SKM-1 (cell line): ENCODE measurements at regions not wholly inside any gene's neighbourhood (a gene's known extent, or its start where the extent isn't known, plus 50 kb on each side); places are given as distances from the start of the nearest gene placed in this dataset.

Source experiments
- DNase-seq: peaks from one replicate; lab custom pipeline; 2025; ENCODE audit not compliant: unreplicated experiment; lab: John Stamatoyannopoulos, UW

DNA sequence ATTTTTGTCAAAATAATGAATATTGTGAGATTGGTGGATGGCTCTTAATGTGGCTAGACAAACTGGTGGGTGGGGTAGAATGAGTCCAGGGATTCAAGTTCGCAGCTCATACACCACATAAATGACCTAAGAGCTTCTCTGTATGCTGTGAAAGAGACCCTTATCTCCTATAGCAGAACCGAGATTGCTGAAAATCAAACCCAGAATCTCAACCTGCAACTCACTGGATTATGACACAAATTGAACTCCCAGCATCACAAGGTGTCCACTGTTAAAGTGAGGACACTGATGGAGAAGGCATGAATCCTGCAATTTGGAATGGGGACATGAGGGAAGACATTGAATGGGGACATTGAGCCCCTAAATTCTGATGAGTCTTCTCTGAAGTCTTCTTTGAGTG lies 51.3 kb upstream of the CNKSR3 start:
- DNase-seq, result no peak

DNA sequence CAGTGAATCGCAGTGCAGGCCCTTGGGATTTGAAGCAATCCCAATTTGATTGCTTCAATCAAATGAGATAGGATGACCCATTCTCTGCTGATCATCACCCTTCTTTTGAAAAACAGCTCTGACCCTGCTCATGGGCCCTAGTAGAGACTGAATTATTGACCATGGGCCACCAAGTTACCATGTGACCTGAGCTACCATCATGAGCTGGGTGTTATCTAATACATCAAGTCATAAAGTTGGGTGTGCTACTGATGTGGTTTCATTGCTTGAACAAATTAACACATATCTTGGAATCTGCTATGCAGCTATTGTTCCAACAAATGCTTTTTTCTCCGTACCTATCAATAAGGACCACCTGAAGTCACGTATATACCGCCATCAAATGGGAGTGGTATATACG lies 54.8 kb upstream of the CNKSR3 start:
- no peak for DNase-seq

DNA sequence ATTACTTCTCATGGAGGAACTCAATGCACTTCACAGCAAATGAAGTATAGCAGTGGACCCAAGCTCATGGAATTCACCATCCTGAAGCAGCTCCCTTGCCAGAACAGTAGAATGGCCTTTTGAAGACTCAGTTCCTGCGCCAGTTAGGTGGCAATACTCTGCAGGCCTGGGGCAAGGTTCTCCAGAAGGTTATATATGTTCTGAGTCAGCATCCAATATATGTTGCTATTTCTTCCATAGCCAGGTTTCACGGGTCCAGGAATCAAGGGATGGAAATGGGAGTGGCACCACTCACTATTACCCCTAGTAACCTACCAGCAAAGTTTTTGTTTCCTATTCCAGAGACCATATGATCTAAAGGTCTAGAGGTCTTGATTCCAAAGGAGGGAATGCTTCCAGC lies 56.4 kb upstream of the CNKSR3 start:
- DNase-seq, result no peak

DNA sequence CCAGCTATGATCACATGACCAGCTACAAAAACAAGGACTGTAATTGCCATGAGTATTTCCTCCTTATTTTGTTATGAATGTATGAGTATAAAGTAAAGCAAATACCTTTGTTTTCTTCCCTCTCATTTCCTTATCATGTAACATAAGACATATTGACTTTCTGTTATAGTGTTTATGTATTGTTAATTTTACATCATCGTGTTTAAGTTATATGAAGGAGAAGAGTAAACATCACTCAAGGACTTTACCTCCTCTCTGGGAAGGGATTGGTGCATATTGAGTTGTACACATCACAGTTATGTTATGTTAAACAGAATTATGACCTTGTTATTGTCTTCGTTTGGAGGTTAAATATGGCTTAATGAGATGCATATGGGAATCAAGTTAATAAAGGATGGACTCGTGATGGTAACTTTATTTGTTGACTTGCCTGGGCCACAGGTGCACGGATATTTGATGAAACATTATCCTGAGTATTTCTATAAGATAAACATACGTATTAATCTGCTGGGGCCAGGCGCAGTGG lies 57.3 kb upstream of the CNKSR3 start:
- no peak for DNase-seq

DNA sequence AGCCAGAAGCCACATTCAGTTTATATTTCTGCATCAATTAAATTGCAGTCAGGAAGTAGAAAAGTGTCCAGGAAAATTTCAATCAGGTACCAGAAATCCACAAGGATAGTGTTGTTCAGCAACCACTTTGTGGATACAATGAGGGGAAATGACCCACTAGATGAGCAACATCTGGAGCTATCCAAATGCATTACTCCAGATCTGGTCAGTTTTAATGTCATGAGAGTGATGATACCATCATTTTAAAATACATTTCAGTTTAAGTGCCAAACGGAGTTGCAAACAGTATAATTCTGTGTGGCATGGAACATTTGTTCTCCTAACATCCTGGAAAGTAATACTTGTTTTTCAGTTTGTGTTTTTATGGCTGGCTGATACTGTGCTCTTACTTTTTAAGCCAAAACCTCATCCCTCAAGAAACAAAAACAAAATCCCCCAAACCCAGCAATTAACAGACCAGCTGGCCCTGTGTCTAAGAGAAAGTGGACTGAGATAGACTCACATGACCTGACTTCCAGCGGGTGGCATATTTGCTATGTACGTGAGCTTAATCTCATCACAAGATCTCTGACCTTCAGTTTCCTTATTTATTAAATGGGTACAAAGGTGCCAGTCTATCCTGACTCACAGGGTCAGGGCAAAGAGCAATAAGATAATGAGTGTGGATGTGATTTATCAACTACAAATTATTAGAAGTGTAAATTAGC lies 58.8 kb upstream of the CNKSR3 start:
- no peak for DNase-seq

DNA sequence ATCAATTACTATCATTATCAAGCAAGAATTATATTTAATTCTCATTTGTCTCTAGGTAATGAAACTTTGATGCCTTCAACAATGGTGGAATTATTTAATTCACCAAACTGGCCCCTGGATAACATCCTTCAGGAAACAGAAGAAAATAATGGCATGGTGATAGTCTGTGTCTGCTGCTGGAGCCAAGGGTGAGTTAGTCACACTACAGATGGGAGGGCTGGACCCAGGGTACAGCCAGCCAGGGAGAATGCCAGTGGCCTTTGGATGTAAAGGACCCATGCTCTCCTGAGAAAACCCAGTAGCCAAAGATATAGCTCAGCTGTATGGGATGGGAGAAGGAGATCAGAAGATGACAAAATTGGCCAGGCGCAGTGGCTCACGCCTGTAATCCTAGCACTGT lies 60.0 kb upstream of the CNKSR3 start:
- DNase-seq, result no peak

DNA sequence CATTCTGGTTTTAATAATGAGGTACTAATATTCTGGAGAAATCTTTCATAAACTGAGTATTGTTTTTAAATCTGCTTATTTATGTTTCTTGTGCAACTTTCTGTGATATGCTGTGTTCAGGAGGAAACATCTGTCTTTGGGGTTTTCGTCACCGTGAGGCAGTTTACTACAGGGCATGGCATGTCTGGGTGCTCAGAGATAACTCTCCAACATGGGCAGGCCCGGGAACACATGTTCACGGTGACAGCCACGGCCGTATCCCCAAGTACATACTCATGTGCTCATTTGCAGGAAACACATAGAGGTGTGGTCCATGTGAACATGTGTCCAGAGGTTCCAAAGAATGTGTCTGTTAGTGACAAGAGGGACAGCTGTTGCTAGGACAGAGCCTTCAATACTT lies 62.1 kb upstream of the CNKSR3 start:
- no peak for DNase-seq

DNA sequence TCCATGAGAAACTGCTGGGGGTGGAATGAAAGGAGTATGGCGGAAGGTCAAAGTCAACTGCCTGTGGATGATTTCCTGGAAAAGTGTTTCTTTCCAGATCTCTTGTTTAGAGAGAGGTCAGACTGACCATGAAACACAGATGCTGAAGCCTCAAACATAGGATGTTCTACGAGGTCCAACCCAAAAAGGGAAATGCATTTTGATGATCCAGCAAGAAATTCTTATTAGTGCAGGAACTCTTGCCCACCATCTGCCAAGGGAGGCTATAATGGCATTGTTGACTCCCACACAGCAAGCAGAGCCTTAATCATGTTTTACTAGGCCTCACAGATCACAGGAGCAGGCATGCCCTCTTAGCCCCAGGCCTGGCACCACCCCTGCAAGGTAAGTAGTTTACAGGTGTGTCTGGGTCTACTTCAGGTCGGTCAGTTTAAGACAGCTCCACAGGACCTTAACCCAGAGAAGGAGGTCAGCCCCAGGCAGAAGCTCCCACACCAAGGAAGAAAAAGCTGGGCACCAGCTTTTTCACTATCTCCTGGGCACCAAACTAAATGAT lies 67.6 kb upstream of the CNKSR3 start:
- no peak for DNase-seq

DNA sequence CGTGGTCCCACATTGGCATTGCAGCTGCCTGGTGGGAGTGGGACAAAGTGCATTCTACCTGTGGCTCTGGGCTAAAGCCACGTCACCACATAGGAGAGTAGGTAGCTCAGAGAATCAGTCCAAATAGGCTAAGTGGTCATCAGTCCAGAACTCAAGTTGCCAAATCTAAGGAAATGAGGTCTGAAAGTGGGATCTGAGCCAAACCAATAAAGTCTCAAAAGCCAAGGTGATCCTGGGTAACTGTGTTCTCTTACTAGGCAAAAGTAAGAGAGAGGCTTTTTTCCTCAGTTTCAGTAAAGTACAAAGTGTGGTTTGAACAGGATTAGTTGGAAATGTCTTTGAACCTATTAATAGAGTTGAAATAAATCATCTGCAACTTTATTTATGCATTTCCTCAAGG lies 68.6 kb upstream of the CNKSR3 start:
- no peak for DNase-seq

DNA sequence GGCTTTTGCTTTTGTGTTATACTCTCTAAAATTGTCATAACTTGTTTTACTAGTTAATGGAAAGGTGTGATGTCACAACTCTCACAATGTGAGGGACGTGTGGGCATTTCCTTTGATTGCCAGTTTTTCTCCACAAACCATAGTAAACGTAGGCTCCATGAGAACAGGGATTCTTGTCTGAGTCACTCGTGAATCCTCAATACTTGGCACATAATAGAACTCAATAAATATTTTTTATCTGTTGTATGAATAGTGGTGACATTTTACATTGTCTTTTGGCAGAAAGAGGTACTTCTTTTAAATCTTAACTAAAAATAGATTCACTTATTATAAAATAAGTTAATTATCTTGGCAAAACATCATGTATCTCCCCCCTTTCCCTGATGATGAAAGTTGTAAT lies 69.0 kb upstream of the CNKSR3 start:
- no peak for DNase-seq

DNA sequence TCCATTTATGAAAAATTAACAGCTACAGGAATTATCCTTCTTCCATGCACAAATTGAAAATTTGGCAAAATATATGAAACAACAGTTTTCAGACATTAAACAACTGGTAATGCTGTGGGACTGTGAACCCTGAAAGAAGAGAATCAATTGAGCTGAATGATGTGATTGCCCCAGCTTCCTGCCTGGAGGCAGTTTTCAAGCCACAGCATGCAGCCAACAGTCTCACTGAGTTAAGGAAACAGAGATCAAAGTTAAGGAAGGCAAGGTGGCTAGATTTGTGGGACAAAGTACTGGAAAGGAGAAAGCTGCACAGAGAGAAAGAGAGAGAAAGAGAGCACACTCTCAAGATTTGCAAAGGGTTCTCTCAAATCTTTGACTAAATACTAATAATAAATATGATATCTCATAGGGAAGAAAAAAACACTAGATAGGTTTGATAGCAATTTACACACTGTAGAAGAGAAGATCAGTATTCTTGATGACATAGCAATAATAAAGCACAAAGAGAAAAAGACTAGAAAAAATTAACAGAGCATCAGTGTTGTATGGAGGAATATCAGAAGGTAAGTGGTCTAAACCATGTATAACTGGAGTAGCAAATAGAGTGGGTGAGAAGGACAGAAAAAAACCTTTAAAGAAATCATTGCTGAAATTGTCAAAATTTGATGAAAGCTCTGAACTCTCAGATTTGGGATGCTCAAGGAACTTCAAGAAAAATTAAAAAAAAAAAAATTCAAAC lies 70.1 kb upstream of the CNKSR3 start:
- DNase-seq, result no peak

DNA sequence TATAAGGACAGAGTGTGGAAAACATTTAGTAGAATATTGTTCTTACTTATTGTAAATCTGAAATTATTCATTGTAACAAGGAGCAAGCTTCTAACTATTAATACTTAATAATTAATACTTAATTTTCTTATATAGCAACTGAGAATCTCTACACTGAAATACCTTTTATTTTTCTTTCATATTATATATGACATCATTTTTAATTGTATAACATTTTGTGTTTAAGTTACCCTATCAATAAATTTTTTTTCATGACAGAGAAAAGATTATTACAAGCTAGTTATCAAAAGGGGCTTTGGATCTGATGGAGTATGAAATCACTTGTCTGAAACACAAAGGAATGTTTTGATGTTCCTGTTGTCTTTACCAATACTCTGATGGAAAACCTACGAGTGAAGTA lies 72.2 kb upstream of the CNKSR3 start:
- DNase-seq, result no peak

DNA sequence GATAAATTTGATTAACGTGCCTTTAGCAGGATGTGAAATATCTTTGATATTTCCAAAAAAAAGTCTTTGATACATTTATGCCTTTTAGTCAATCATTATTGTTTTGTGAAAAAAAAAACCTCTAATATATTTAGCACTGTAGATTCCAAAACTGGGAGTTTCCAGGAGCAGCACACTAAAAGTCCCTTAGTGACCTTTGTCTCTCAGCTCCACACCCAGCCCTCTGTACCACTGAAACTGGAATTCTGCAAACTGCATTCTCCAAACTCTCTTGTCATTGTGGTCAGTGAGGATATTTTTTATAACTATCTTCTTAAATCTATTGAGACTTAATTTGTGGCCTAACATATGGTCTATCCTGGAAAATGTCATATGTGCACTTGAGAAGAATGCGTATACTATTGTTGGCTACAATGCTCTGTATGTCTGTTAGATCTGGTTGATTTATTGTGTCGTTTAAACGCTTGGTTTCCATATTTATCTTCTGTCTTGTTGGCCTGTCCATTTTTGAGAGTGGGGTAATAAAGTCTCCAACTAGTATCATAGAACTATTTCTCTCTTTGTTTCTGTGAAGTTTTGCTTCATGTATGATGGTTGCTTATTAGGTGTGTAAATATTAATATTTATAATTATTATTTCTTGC lies 73.2 kb upstream of the CNKSR3 start:
- no peak for DNase-seq

DNA sequence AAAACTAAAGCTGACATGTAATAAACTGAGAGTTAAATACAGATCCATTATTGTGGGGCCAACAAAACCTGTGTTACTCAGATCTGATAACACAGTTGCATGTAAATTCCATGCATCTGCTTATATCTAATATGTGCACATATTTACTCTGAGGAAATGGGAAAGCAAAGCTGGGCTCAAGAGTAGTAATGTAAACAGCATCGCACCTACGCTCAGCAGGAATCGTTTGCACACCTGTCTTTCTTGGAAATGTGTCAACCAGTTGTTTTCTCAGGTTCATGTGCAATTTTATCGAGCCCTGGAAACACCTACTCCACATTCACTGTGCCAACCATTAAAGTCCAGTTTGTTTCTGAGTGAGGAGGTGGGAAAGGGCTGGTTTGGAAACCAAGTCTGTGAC lies 80.3 kb upstream of the CNKSR3 start:
- no peak for DNase-seq

DNA sequence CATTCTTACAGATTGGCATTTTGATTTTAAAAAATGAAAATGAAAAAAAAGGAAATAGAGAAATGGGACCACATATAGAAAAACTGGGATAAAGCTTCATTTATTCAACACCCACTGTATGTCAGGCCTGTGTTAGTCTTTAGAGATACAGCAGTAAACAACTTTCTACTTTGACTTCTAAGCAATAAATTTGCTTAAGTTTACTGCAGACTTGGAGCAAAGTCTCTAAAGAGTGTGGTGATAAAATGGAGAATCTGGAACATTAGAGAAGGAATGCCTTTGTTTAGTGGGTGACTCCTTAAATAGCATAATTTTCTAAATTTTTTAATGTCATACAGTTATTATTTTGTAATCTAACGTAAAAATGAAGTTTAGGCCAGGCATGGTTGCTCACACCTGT lies 80.7 kb upstream of the CNKSR3 start:
- no peak for DNase-seq

DNA sequence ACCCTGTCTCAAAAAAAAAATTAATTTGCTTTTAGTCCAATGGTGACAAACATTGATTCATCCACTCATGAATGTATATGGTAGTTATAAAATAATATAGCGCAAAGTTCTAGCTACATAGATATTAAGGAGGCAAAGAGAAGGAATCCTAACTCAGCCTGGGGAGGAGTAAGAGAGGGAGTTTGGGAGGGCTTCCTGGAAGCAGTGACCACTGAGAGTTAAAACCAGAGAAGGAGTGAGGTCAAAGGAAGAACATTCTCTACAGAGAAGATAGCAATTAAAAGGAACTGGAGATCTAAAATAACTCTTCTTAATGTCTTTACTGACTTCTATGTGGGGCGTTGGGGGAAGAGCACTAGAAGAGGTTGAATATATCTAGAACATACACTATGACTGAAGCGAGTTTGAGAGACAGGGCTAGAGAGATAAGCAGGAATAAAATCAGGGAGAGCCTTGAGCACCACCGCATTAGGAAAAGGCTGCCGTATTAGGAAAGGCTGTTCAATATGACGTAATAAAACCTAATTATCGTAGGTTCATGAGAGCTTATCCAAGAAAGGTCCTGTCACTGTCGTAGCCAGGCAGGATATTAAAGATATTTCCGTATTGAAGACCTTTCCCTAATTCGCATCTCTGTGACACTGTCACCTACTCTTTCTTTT lies 81.8 kb upstream of the CNKSR3 start:
- DNase-seq, result no peak

DNA sequence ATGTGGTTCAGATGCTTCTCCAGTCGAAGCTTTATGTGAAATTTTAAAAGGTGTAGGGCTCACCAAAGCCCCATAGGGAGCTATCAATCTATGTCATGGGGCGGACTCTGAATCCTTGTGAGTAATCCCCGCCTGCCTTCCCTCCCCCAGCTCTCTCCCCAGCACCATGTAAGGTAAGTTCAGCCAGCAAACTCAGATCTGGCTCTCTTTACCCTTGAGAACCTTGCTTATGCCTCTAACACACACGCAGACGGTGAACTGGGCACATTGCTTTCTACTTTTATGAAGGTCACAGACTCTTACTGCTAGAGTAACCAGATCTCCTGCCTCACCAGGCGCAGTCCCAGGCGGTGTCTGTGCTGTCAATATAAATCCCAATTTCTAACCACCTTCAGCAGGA lies 82.6 kb upstream of the CNKSR3 start:
- DNase-seq, result no peak

DNA sequence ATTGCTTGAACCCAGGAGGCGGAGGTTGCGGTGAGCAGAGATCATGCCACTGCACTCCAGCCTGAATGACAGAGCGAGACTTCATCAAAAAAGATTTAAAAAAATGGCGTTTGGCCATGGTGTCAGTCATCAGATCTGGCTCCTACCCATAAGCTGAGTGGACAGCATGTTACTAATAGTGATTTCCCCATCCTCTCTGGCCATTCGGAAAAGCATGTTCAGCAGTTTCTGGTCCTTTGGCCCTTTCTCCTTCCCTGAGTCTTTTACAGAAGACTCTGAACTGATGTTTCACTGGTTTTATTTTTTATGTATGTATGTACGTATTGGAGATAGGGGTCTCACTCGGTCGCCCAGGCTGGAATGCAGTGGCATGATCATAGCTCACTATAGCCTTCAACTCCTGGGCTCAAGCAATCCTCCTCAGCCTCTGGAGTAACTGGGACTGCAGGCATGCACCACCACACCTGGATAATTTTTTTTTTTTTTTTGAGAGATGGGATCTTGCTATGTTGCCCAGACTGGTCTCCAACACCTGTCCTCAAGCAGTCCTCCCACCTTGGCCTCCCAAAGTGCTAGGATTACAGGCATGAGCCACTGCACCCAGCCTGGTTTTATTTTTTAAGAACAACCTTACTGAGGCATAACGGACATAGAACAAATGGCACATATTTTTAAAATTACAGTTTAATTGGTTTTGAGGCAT lies 84.2 kb upstream of the CNKSR3 start:
- no peak for DNase-seq

DNA sequence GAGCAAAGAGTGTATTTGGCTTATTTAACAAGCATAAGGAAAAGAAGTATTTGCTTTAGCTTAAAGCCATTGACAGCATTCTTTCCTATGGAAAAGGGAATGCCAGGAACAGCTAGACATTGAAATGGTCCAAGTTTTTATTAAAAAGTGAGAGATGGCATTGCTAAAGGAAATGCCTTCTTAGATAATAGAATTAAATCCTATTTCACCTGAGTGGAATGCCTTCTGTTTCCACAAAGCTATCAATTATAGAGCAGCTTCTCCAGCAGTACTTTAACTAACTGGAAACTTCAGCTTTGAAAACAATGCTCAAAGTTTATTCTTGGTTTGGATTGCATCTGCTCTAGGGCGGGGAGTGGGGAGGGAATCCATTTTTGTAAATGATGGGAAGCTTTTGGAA lies 85.1 kb upstream of the CNKSR3 start:
- no peak for DNase-seq

DNA sequence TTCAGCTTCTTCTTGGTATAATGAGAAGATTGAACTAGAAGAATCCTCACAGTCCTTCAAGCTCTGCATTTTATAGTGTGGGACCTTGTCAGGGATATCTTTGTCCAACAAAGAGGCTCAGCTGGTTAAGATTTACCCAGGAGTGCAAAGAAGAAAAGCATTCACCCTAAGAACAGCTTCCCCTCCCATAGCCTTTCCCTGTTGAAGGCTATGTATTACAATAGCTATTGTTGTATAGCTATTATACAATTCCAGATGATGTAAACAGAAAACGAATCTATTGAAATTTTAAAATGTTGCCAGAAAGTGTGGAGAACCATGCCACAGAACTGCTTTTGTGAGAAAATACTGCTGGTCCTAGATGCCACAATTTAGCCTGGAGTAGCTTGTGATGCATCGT lies 85.5 kb upstream of the CNKSR3 start:
- no peak for DNase-seq

DNA sequence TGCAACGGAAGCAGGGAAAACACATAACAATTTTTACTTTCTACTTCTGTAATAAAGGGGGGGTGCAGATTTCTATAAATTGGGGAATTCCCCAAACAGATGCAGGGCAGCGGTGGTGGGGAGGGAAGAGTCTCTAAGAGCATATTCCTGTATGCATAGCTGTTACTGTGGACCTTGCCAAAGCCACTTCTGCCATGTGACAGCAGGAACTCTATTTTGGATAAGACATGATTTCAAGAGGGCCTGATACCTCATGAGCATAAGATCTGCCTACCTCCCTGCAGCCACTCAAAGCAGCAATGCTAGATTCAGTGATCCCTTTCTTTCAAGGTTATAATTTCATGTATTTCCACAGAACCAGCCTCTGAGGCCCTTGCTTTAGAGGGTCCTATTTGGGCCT lies 86.2 kb upstream of the CNKSR3 start:
- no peak for DNase-seq
